HEK293T (cell line): ENCODE measurements at regions not wholly inside any gene's neighbourhood (a gene's known extent, or its start where the extent isn't known, plus 50 kb on each side); places are given as distances from the start of the nearest gene placed in this dataset.

ENCODE experiments used
- CTCF ChIA-PET: fragments of 350-600 bp; formaldehyde crosslinking; extraction: SDS; loops from one replicate; lab custom pipeline; 2021; ENCODE audit warnings: antibody characterized with exemption, inconsistent platforms; lab: Yijun Ruan, JAX
- POLR2A ChIA-PET: fragments of 350-600 bp; formaldehyde crosslinking; extraction: SDS; loops from one replicate; lab custom pipeline; 2020; ENCODE audit warnings: antibody characterized with exemption, inconsistent platforms; lab: Yijun Ruan, JAX
- DNase-seq: peaks from one replicate; pipeline ENCODE4 v3.0.0; 2012; ENCODE audit warnings: mixed read lengths; ENCODE audit errors: extremely low spot score
- ARNT ChIP-seq: fragments of 450-650 bp; IDR thresholded peaks from 2 replicates; pipeline ENCODE4 v1.6.1; 2017; ENCODE audit warnings: mild to moderate bottlenecking
- BHLHE40 ChIP-seq: fragments of 450-650 bp; IDR thresholded peaks from 2 replicates; pipeline ENCODE4 v1.6.1; 2016; ENCODE audit warnings: mild to moderate bottlenecking, moderate library complexity, borderline replicate concordance
- CTBP1 ChIP-seq: fragments of 450-650 bp; IDR thresholded peaks from 2 replicates; pipeline ENCODE4 v1.6.1; 2016; ENCODE audit warnings: borderline replicate concordance
- ELF4 ChIP-seq: fragments of 450-650 bp; IDR thresholded peaks from 2 replicates; pipeline ENCODE4 v1.6.1; 2017; ENCODE audit warnings: antibody characterized with exemption
- FOXA1 ChIP-seq: fragments of 450-650 bp; IDR thresholded peaks from 2 replicates; pipeline ENCODE4 v1.6.1; 2016; ENCODE audit warnings: mild to moderate bottlenecking
- FOXK2 ChIP-seq: fragments of 450-650 bp; IDR thresholded peaks from 2 replicates; pipeline ENCODE4 v1.6.1; 2016; ENCODE audit warnings: mild to moderate bottlenecking
- FOXM1 ChIP-seq: fragments of 450-650 bp; IDR thresholded peaks from 2 replicates; pipeline ENCODE4 v1.6.1; 2017; ENCODE audit warnings: mild to moderate bottlenecking, borderline replicate concordance
- HDGF ChIP-seq: fragments of 450-650 bp; IDR thresholded peaks from 2 replicates; pipeline ENCODE4 v1.6.1; 2017; ENCODE audit warnings: antibody characterized with exemption, borderline replicate concordance
- L3MBTL2 ChIP-seq: fragments of 450-650 bp; conservative IDR thresholded peaks from 2 replicates; pipeline ENCODE4 v1.6.1; 2016; ENCODE audit warnings: mild to moderate bottlenecking
- LEF1 ChIP-seq: fragments of 450-650 bp; IDR thresholded peaks from 2 replicates; pipeline ENCODE4 v1.6.1; 2017; ENCODE audit warnings: mild to moderate bottlenecking, borderline replicate concordance
- NFRKB ChIP-seq: fragments of 450-650 bp; IDR thresholded peaks from 2 replicates; pipeline ENCODE4 v1.6.1; 2016; ENCODE audit warnings: mild to moderate bottlenecking, moderate library complexity
- PKNOX1 ChIP-seq: fragments of 450-650 bp; IDR thresholded peaks from 2 replicates; pipeline ENCODE4 v1.6.1; 2016
- SP1 ChIP-seq: fragments of 450-650 bp; IDR thresholded peaks from 2 replicates; pipeline ENCODE4 v1.6.1; 2017
- SUZ12 ChIP-seq: fragments of 450-650 bp; IDR thresholded peaks from 2 replicates; pipeline ENCODE4 v1.6.1; 2016; ENCODE audit warnings: mild to moderate bottlenecking
- TARDBP ChIP-seq: fragments of 450-650 bp; IDR thresholded peaks from 2 replicates; pipeline ENCODE4 v1.6.1; 2016
- ZNF384 ChIP-seq: fragments of 450-650 bp; IDR thresholded peaks from 2 replicates; pipeline ENCODE4 v1.6.1; 2016

GRCh38 chr6:159610881-159611280 lies 82.2 kb downstream of the SOD2 start:
- TF ChIP-seq L3MBTL2 (no peak), LEF1 (no peak), ELF4 (no peak), NFRKB (no peak), TARDBP (no peak)
- ChIA-PET CTCF (no interaction called here), POLR2A (no interaction called here)
- DNase-seq, result no peak

GRCh38 chr6:159609652-159610178 lies 83.3 kb downstream of the SOD2 start:
- no peak for TF ChIP-seq SUZ12
- TF ChIP-seq L3MBTL2, result no peak
- no peak for TF ChIP-seq PKNOX1
- no peak for DNase-seq
- CTCF ChIA-PET, result interaction anchor here (1.1 kb wide), 1 partner anchor 24 kb away, joined by 3 read pairs; no protein-coding TSS in a partner anchor

GRCh38 chr6:159608961-159609651 lies 83.9 kb downstream of the SOD2 start:
- peak; percentile 39 for DNase-seq

More at GRCh38 chr6:159609652-159610178, 83.3 kb downstream of the SOD2 start:
- POLR2A ChIA-PET, result no interaction called here

GRCh38 chr6:159606786-159607185 lies 86.3 kb downstream of the SOD2 start:
- ChIA-PET POLR2A (no interaction called here), CTCF (no interaction called here)
- no peak for DNase-seq
- TF ChIP-seq HDGF (no peak), FOXM1 (no peak), SP1 (no peak), ZNF384 (no peak), L3MBTL2 (no peak), FOXK2 (no peak), NFRKB (no peak), TARDBP (no peak), BHLHE40 (no peak), FOXA1 (no peak), LEF1 (no peak), ARNT (no peak), ELF4 (no peak), CTBP1 (no peak), SUZ12 (no peak), PKNOX1 (no peak)

More at GRCh38 chr6:159608961-159609651, 83.9 kb downstream of the SOD2 start:
- ChIA-PET POLR2A (no interaction called here), CTCF (interaction anchor here (0.8 to 1.1 kb wide), 2 partner anchors 25 to 26 kb away, joined by 3 to 4 read pairs; no protein-coding TSS in a partner anchor)
- no peak for TF ChIP-seq L3MBTL2
- no peak for TF ChIP-seq PKNOX1
- TF ChIP-seq TARDBP, result no peak
- TF ChIP-seq HDGF, result no peak
- TF ChIP-seq ZNF384, result no peak
- TF ChIP-seq ARNT, result no peak
- no peak for TF ChIP-seq ELF4
- no peak for TF ChIP-seq SP1
- TF ChIP-seq CTBP1, result no peak
- TF ChIP-seq FOXM1, result no peak
- TF ChIP-seq LEF1, result no peak
- TF ChIP-seq SUZ12, result no peak

- TF ChIP-seq SUZ12, result no peak
- TF ChIP-seq ELF4, result no peak
- TF ChIP-seq L3MBTL2, result no peak
- no peak for TF ChIP-seq FOXA1
- TF ChIP-seq HDGF, result no peak
- TF ChIP-seq FOXK2, result no peak
- TF ChIP-seq TARDBP, result no peak
- TF ChIP-seq PKNOX1, result no peak
- no peak for TF ChIP-seq ZNF384
- no peak for TF ChIP-seq CTBP1
- TF ChIP-seq LEF1, result no peak
- no peak for TF ChIP-seq BHLHE40
- no peak for TF ChIP-seq SP1
- TF ChIP-seq NFRKB, result no peak
- TF ChIP-seq ARNT, result no peak
- no peak for TF ChIP-seq FOXM1
- CTCF ChIA-PET, result no interaction called here
- POLR2A ChIA-PET, result no interaction called here
- no peak for DNase-seq
Observed at GRCh38 chr6:159604443-159604956, 88.5 kb downstream of the SOD2 start.
